GM12891 (cell line): ENCODE measurements at regions not wholly inside any gene's neighbourhood (a gene's known extent, or its start where the extent isn't known, plus 50 kb on each side); places are given as distances from the start of the nearest gene placed in this dataset.
"Not testable (repeated sequence)": the region's sequence is repeated elsewhere in the genome, so short reads cannot be mapped to it uniquely, and the experiment has no call there.

ENCODE experiments used
- DNase-seq: peaks from one replicate; pipeline ENCODE4 v3.0.0; 2011; ENCODE audit warnings: low spot score; ENCODE audit not compliant: insufficient read length
- FAIRE-seq: peaks from 2 replicates; lab custom pipeline; 2011; peaks lifted over from hg19 to GRCh38; lab: Jason Lieb, UNC
- PAX5 ChIP-seq: IDR thresholded peaks from 2 replicates; pipeline ENCODE4 v1.6.1; 2011; ENCODE audit warnings: low read length, moderate library complexity, mild to moderate bottlenecking; ENCODE audit not compliant: insufficient read depth, severe bottlenecking
- POLR2A ChIP-seq: IDR thresholded peaks from 2 replicates; pipeline ENCODE4 v1.6.1; 2011; ENCODE audit warnings: low read depth, low read length, control low read depth
- POLR2AphosphoS5 ChIP-seq: IDR thresholded peaks from 2 replicates; pipeline ENCODE4 v1.6.1; 2011; ENCODE audit warnings: low read depth, low read length, control low read depth
- POU2F2 ChIP-seq: IDR thresholded peaks from 2 replicates; pipeline ENCODE4 v1.6.1; 2011; ENCODE audit warnings: low read depth, mild to moderate bottlenecking, control low read depth, low read length, moderate library complexity
- SPI1 ChIP-seq: IDR thresholded peaks from 2 replicates; pipeline ENCODE4 v1.6.1; 2011; ENCODE audit warnings: low read depth, low read length, control low read depth
- TAF1 ChIP-seq: IDR thresholded peaks from 2 replicates; pipeline ENCODE4 v1.6.1; 2011; ENCODE audit warnings: low read depth, low read length, control low read depth

DNA sequence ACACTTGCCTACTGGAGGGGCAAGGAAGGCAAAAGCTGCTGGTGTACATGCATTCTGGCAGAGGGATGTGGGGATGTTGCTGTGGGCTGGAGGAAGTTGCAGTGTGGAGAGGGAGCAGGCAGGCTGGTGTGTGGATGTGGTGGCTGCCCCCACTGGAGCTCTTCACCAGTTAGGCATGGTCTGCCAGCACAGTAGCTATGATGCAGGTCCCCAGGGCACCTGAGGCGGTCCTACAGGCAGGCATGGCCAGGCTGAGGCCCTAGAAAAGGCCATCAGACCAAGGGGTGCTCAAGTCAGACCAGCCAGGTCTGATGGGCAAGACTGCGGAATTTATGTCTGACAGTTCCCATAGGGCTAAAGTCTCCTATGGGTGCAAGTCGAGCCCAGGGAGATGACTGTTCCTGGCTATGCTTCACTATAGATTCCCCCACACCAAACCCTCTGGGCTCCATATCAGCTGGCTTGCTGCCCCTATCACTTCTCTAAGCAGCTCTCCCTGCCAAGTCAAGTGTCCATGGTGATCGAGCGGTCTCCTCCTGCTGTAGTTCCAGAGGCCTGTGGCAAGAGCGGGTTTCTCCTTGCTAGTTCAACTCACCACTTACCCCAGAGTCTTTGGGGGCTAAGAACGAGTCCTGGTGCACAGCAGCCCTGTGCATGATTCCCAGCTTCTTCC, 473.1 kb downstream of the TDRD3 start:
- FAIRE-seq (no peak), DNase-seq (no peak)
- TF ChIP-seq POLR2AphosphoS5 (no peak), POU2F2 (no peak), PAX5 (no peak), SPI1 (no peak), POLR2A (no peak), TAF1 (no peak)

DNA sequence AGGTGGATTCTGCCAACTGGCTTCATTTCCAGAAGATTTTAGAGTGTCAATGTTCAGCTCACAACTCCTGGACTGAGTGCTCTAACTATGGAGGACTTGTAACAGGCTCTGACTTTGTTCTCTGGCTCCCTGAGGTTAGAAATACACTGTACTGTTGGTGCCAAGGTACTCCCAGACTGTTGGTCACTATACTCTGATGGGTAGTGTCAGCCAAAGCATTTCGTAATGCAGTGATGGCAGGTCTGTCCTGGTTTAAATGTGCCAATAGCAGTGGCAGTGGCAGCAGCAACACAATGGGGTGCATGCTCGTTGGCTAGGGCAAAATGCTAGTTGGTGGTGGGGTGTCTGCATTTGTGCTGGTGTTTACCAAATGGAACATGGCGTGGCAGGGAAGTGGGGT, 472.2 kb downstream of the TDRD3 start:
- no peak for TF ChIP-seq SPI1
- FAIRE-seq (no peak), DNase-seq (no peak)

GRCh38 chr13:60862036-60862435, 465.0 kb downstream of the TDRD3 start:
- no peak for TF ChIP-seq PAX5
- no peak for TF ChIP-seq POU2F2
- TF ChIP-seq SPI1, result no peak
- no peak for TF ChIP-seq TAF1
- TF ChIP-seq POLR2A, result no peak
- TF ChIP-seq POLR2AphosphoS5, result no peak
- no peak for DNase-seq
- FAIRE-seq, result no peak

DNA sequence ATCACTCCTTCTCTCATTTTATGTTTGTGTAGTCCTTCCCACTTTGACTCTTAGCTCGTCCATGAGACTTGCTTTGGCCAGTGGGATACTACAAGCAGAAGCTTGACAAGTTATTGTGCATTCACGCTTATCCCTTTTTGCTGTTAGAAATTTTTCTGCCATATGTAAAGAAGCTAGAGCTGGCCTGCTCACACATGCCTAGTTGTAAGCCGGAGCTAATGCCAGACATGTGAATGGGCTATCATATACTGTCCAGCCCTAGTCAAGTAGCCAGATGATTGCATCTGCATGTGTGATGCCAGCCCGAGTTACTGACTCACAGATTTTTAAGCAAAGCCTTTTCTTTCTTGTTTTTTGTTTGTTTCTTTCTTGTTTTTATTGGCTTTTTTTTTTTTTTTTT, 460.7 kb downstream of the TDRD3 start:
- FAIRE-seq (no peak), DNase-seq (no peak)
- TF ChIP-seq POU2F2, result no peak
- TF ChIP-seq SPI1, result no peak
- no peak for TF ChIP-seq POLR2A
- TF ChIP-seq TAF1, result no peak
- TF ChIP-seq PAX5, result no peak
- TF ChIP-seq POLR2AphosphoS5, result no peak

DNA sequence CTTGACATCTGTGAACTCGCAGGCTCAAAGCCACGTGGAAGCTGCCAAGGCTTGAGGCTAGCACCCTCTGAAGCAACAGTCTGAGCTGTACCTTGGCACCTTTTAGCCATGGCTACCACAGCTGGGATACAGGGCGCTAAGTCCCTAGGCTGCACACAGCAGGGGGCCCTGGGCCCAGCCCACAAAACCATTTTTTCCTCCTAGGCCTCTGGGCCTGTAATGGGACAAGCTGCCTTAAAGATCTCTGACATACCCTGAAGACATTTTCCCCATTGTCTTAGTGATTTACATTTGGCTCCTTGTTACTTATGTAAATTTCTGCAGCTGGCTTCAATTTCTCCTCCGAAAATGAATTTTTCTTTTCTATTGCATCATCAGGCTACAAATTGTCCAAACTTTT, 455.9 kb downstream of the TDRD3 start:
- TF ChIP-seq POU2F2, result no peak
- TF ChIP-seq TAF1, result no peak
- TF ChIP-seq POLR2A, result no peak
- no peak for TF ChIP-seq POLR2AphosphoS5
- no peak for TF ChIP-seq SPI1
- TF ChIP-seq PAX5, result no peak
- FAIRE-seq (no peak), DNase-seq (no peak)

- TF ChIP-seq POLR2A, result no peak
- TF ChIP-seq POLR2AphosphoS5, result no peak
- TF ChIP-seq POU2F2, result no peak
- TF ChIP-seq SPI1, result no peak
- TF ChIP-seq TAF1, result no peak
- no peak for TF ChIP-seq PAX5
- DNase-seq (no peak), FAIRE-seq (no peak)
These were observed 454.4 kb downstream of the TDRD3 start for GRCh38 chr13:60851378-60851777.

- no peak for FAIRE-seq
- no peak for DNase-seq
- no peak for TF ChIP-seq POLR2A
- no peak for TF ChIP-seq TAF1
- TF ChIP-seq SPI1, result no peak
- no peak for TF ChIP-seq POLR2AphosphoS5
- no peak for TF ChIP-seq POU2F2
- no peak for TF ChIP-seq PAX5
These were observed 453.5 kb downstream of the TDRD3 start for GRCh38 chr13:60850526-60850925.

GRCh38 chr13:60838581-60838980, 441.6 kb downstream of the TDRD3 start:
- no peak for FAIRE-seq

GRCh38 chr13:60837806-60838205, 440.8 kb downstream of the TDRD3 start:
- FAIRE-seq (no peak), DNase-seq (no peak)
- no peak for TF ChIP-seq POLR2AphosphoS5

More at GRCh38 chr13:60838581-60838980, 441.6 kb downstream of the TDRD3 start:
- no peak for DNase-seq
- TF ChIP-seq TAF1 (no peak), POLR2A (no peak), POLR2AphosphoS5 (no peak), POU2F2 (no peak), PAX5 (no peak), SPI1 (no peak)

DNA sequence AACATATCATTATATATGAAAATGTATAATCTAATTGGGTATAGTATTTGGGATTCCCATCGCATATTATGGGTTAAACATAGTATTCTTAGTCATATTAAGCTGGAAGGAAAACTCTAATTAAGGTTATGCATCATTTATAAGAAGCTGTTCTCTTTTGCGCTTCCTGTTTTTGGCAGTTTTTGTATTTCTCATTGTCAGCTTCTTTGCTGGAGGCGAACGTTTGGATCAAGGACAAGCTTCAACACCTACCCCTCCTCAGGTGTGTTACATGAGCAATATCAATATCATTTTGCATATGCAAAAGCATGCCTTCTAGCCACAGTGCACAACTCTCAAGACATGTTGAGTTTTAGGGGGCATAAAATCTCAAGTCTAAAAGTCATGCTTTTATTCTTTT, 439.8 kb downstream of the TDRD3 start:
- FAIRE-seq (no peak), DNase-seq (no peak)
- TF ChIP-seq POU2F2 (no peak), POLR2A (no peak), SPI1 (no peak)

- TF ChIP-seq PAX5, result no peak
- TF ChIP-seq POLR2A, result no peak
- TF ChIP-seq SPI1, result no peak
- no peak for TF ChIP-seq POU2F2
- no peak for TF ChIP-seq POLR2AphosphoS5
- DNase-seq, result no peak
- FAIRE-seq, result no peak
These were observed 414.6 kb downstream of the TDRD3 start for GRCh38 chr13:60811581-60811980.

DNA sequence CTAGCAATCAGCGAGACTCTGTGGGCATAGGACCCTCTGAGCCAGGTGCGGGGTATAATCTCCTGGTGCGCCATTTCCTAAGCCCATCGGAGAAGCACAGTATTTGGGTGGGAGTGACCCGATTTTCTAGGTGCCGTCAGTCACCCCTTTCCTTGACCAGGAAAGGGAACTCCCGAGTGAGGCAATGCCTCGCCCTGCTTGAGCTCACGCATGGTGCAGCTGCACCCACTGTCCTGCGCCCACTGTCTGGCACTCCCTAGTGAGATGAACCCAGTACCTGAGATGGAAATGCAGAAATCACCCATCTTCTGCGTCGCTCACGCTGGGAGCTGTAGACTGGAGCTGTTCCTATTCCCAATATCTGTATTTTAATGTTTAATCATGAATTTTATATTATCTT, 408.6 kb downstream of the TDRD3 start:
- not testable (repeated sequence) for FAIRE-seq, DNase-seq
